ENCODE measurements at regions not wholly inside any gene's neighbourhood (a gene's known extent, or its start where the extent isn't known, plus 50 kb on each side); places are given as distances from the start of the nearest gene placed in this dataset.

GRCh38 chr1:34578306-34578705 lies 176.5 kb upstream of the GJB5 start:
- no peak overlapping the region for H2AFZ ChIP-seq (ENCODE audit: insufficient read depth, low read depth, low read length, poor library complexity, severe bottlenecking)
- no peaks in the 10 kb centered on the region for H3K36me3 Mint-ChIP-seq
- H3K79me2 ChIP-seq (ENCODE audit: insufficient read depth, low read length) = no peaks in the 10 kb centered on the region
- no peak overlapping the region for H3K4me3 ChIP-seq (replicated peaks in 1 of 3; ENCODE audit: low read depth in 2 of 3, low read length in 3 of 3)
- H4K20me1 ChIP-seq (ENCODE audit: insufficient read depth, low read length) = no peaks in the 10 kb centered on the region
- H3K4me1 Mint-ChIP-seq = no peaks in the 10 kb centered on the region
- intact Hi-C loops (cut with micrococcal nuclease) = no loop called here
- H3K9me3 Mint-ChIP-seq = peaks cover 0 to 6% (median 5%) of the 10 kb centered on the region in 7 donors
- no peaks in the 10 kb centered on the region for H3K36me3 ChIP-seq (replicated peaks in 1 of 2; ENCODE audit: control insufficient read depth in 1 of 2, insufficient read depth in 2 of 2, low read length in 2 of 2)
- no peak overlapping the region for H3K27ac Mint-ChIP-seq
- no peak for DNase-seq
- H3K27me3 Mint-ChIP-seq (ENCODE audit: low read depth in 3 of 3) = peaks cover 0 to 4% (median 3%) of the 10 kb centered on the region in 3 donors
- no peaks in the 10 kb centered on the region for H3K9me3 ChIP-seq (replicated peaks in 1 of 2; ENCODE audit: control insufficient read depth in 1 of 2, insufficient read depth in 1 of 2, low read length in 2 of 2)
- H3K4me2 ChIP-seq (replicated peaks; ENCODE audit: extremely low read depth, low read length, poor library complexity, severe bottlenecking) = no peak overlapping the region
- no peak overlapping the region for H3K27ac ChIP-seq (ENCODE audit: low read depth in 1 of 2, low read length in 2 of 2)
- H3K9ac ChIP-seq (ENCODE audit: insufficient read depth, low read length, poor library complexity, severe bottlenecking) = no peak overlapping the region
- WGBS (ENCODE audit: insufficient coverage) = 94% methylated on average over 2 of the region's 3 CpGs
- H3K27me3 ChIP-seq (ENCODE audit: control insufficient read depth in 2 of 2, insufficient read depth in 2 of 2, low read length in 2 of 2) = no peaks in the 10 kb centered on the region
- no peak for TF ChIP-seq CTCF (IDR thresholded peaks at IDR 0.05)
- H3K4me1 ChIP-seq (ENCODE audit: control insufficient read depth in 1 of 2, insufficient read depth in 2 of 2, low read length in 2 of 2) = no peaks in the 10 kb centered on the region
- H3K4me3 Mint-ChIP-seq = no peak overlapping the region

DNA sequence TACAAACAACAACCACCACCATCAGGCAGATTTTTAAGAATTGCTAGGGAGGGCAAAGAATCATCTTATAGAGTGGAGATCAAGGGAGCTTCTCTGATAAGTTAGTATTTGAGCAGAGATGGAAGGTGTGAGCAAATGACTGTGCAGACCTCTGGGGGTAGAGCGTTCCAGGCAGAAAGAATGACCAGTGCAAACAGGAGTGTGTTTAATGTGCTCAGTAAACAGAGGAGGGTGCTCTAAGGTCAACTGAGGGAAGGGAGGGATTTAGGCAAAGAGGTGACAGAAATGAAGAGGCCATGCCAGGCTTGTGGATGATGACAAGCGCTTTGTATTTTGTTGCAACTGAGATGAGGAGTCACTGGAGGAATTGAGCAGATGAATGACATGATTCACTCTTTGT lies 172.5 kb upstream of the GJB5 start:
- H3K27me3 ChIP-seq (ENCODE audit: control insufficient read depth in 2 of 2, insufficient read depth in 2 of 2, low read length in 2 of 2) = no peaks in the 10 kb centered on the region
- intact Hi-C loops (cut with micrococcal nuclease) = no loop called here
- H4K20me1 ChIP-seq (ENCODE audit: insufficient read depth, low read length) = no peaks in the 10 kb centered on the region
- H3K9ac ChIP-seq (ENCODE audit: insufficient read depth, low read length, poor library complexity, severe bottlenecking) = no peak overlapping the region
- no peaks in the 10 kb centered on the region for H3K79me2 ChIP-seq (ENCODE audit: insufficient read depth, low read length)
- H3K4me1 Mint-ChIP-seq = no peaks in the 10 kb centered on the region
- no peaks in the 10 kb centered on the region for H3K4me1 ChIP-seq (ENCODE audit: control insufficient read depth in 1 of 2, insufficient read depth in 2 of 2, low read length in 2 of 2)
- H3K4me3 ChIP-seq (replicated peaks in 1 of 3; ENCODE audit: low read depth in 2 of 3, low read length in 3 of 3) = no peak overlapping the region
- H3K36me3 ChIP-seq (replicated peaks in 1 of 2; ENCODE audit: control insufficient read depth in 1 of 2, insufficient read depth in 2 of 2, low read length in 2 of 2) = no peaks in the 10 kb centered on the region
- WGBS (ENCODE audit: insufficient coverage) = 96% methylated on average over 2 of the region's 2 CpGs
- no peak for TF ChIP-seq CTCF (IDR thresholded peaks at IDR 0.05)
- H3K27me3 Mint-ChIP-seq (ENCODE audit: low read depth in 3 of 3) = peaks cover 1 to 3% (median 2%) of the 10 kb centered on the region in 3 donors
- peaks cover 0 to 5% (median 2%) of the 10 kb centered on the region in 7 donors for H3K9me3 Mint-ChIP-seq
- H3K9me3 ChIP-seq (replicated peaks in 1 of 2; ENCODE audit: control insufficient read depth in 1 of 2, insufficient read depth in 1 of 2, low read length in 2 of 2) = no peaks in the 10 kb centered on the region
- no peak overlapping the region for H3K27ac Mint-ChIP-seq
- no peak overlapping the region for H3K27ac ChIP-seq (ENCODE audit: low read depth in 1 of 2, low read length in 2 of 2)
- no peak overlapping the region for H3K4me2 ChIP-seq (replicated peaks; ENCODE audit: extremely low read depth, low read length, poor library complexity, severe bottlenecking)
- no peaks in the 10 kb centered on the region for H3K36me3 Mint-ChIP-seq
- H2AFZ ChIP-seq (ENCODE audit: insufficient read depth, low read depth, low read length, poor library complexity, severe bottlenecking) = no peak overlapping the region
- no peak overlapping the region for H3K4me3 Mint-ChIP-seq
- DNase-seq = no peak
